GM12878 (cell line): ENCODE measurements at regions not wholly inside any gene's neighbourhood (a gene's known extent, or its start where the extent isn't known, plus 50 kb on each side); places are given as distances from the start of the nearest gene placed in this dataset.

ENCODE experiments used
- ATAC-seq: fragments of 200-7000 bp; cut with Tn5 transposase; 3 replicates; pipeline ENCODE4 v1.9.1; 2020; ENCODE audit warnings: mild to moderate bottlenecking, moderate library complexity
- BruUV-seq: library from RNA; stranded (reverse); fragments of 400-500 nt; replicated peaks from 2 replicates; lab custom pipeline; 2021; lab: Mats Ljungman, UMichigan
- CTCF ChIA-PET: fragments of 300-600 bp; sonication (Branson Sonifier 250); formaldehyde crosslinking; extraction: SDS; loops from one replicate; lab custom pipeline; 2021; ENCODE audit warnings: inconsistent platforms; lab: Yijun Ruan, JAX
- POLR2A ChIA-PET: fragments of 350-600 bp; formaldehyde crosslinking; extraction: SDS; loops from one replicate; lab custom pipeline; 2021; ENCODE audit warnings: inconsistent platforms; lab: Charles Lee
- RAD21 ChIA-PET: fragments of 300-600 bp; sonication (Branson Sonifier 250); formaldehyde crosslinking; loops from one replicate; lab custom pipeline; 2023; ENCODE audit warnings: antibody characterized with exemption; ENCODE audit not compliant: unreplicated experiment; lab: Charles Lee
- SMC1A ChIA-PET: fragments of 300-600 bp; sonication (Branson Sonifier 250); formaldehyde crosslinking; loops from one replicate; lab custom pipeline; 2023; ENCODE audit not compliant: unreplicated experiment, uncharacterized antibody; lab: Charles Lee
- DNase-seq: peaks from one replicate; pipeline ENCODE4 v3.0.0-alpha.2; 2011; ENCODE audit warnings: low read depth, low spot score
- FAIRE-seq: peaks from 3 replicates; lab custom pipeline; 2011; peaks lifted over from hg19 to GRCh38; lab: Jason Lieb, UNC
- H2AFZ ChIP-seq: 2 replicates; pipeline ENCODE4 v1.6.0; 2011; ENCODE audit warnings: low read depth, low read length, control low read depth; ENCODE audit not compliant: control insufficient read depth
- H3K27ac ChIP-seq: 2 replicates; pipeline ENCODE4 v1.5.1; 2011; ENCODE audit warnings: control low read depth; ENCODE audit not compliant: control insufficient read depth, insufficient read depth
- H3K27me3 ChIP-seq, 2 experiments: replicated peaks in 1 of 2; 2 replicates each; pipeline versions ENCODE4 v1.6.0 to v1.6.1; 2011; ENCODE audit warnings: low read length in 1 of 2; ENCODE audit not compliant: control insufficient read depth in 2 of 2, insufficient read depth in 2 of 2
- H3K36me3 ChIP-seq, 2 experiments: 2 replicates each; pipeline ENCODE4 v1.5.1; 2011; ENCODE audit warnings: low read length in 1 of 2; ENCODE audit not compliant: control insufficient read depth in 2 of 2, insufficient read depth in 2 of 2
- H3K4me1 ChIP-seq: 2 replicates; pipeline ENCODE4 v1.6.1; 2011; ENCODE audit warnings: mild to moderate bottlenecking, low read length, moderate library complexity, mixed read lengths; ENCODE audit not compliant: control insufficient read depth, insufficient read depth
- H3K4me2 ChIP-seq: 2 replicates; pipeline ENCODE4 v1.6.0; 2011; ENCODE audit warnings: control low read depth; ENCODE audit not compliant: control insufficient read depth, insufficient read depth
- H3K4me3 ChIP-seq: fragments of 200-600 bp; sonication (generic); 2 replicates; pipeline ENCODE4 v1.5.1; 2016
- H3K79me2 ChIP-seq: 2 replicates; pipeline ENCODE4 v1.6.0; 2011; ENCODE audit warnings: low read length; ENCODE audit not compliant: control insufficient read depth, insufficient read depth
- H3K9ac ChIP-seq: 2 replicates; pipeline ENCODE4 v1.8.0; 2011; ENCODE audit warnings: low read length, control low read depth, mixed read lengths; ENCODE audit not compliant: control insufficient read depth, insufficient read depth
- H3K9me3 ChIP-seq: replicated peaks from 3 replicates; pipeline ENCODE4 v1.5.1; 2011; ENCODE audit warnings: mild to moderate bottlenecking, low read length; ENCODE audit not compliant: control insufficient read depth, insufficient read depth
- H4K20me1 ChIP-seq: 2 replicates; pipeline ENCODE4 v1.6.0; 2011; ENCODE audit not compliant: control insufficient read depth, insufficient read depth
- ATF2 ChIP-seq: IDR thresholded peaks from 2 replicates; pipeline ENCODE4 v1.6.1; 2012; ENCODE audit warnings: low read length, inconsistent platforms
- ATF3 ChIP-seq: IDR thresholded peaks from 2 replicates; pipeline ENCODE4 v1.6.1; 2011; ENCODE audit warnings: low read depth, mild to moderate bottlenecking, low read length, moderate library complexity, borderline replicate concordance; ENCODE audit errors: extremely low read depth
- ATF7 ChIP-seq: fragments of 450-650 bp; IDR thresholded peaks from 2 replicates; pipeline ENCODE4 v1.6.1; 2016; ENCODE audit warnings: low read depth, mild to moderate bottlenecking
- BHLHE40 ChIP-seq, 2 experiments: fragments of 450-650 bp in 1 of 2; IDR thresholded peaks; 2 replicates each; pipeline ENCODE4 v1.6.1; 2011 to 2017; ENCODE audit warnings: low read depth in 2 of 2, borderline replicate concordance in 1 of 2, improper control_type of control experiment in 1 of 2, low read length in 1 of 2, mild to moderate bottlenecking in 1 of 2
- BMI1 ChIP-seq: fragments of 450-650 bp; IDR thresholded peaks from 2 replicates; pipeline ENCODE4 v1.6.1; 2016; ENCODE audit warnings: mild to moderate bottlenecking, moderate library complexity, borderline replicate concordance
- CBFB ChIP-seq: IDR thresholded peaks from 2 replicates; pipeline ENCODE4 v1.6.1; 2016; ENCODE audit warnings: antibody characterized with exemption, low read depth
- CEBPB ChIP-seq, 2 experiments: fragments of 150-350 bp in 1 of 2; IDR thresholded peaks; 2 replicates each; pipeline ENCODE4 v1.6.1; 2012 to 2014; ENCODE audit warnings: low read depth in 2 of 2, low read length in 2 of 2, borderline replicate concordance in 1 of 2, inconsistent platforms in 1 of 2
- IKZF2 ChIP-seq, 2 experiments: fragments of 450-650 bp; IDR thresholded peaks; 2 replicates each; pipeline ENCODE4 v1.6.1; 2017; ENCODE audit warnings: mild to moderate bottlenecking in 2 of 2, moderate library complexity in 2 of 2
- KAT2A ChIP-seq: conservative IDR thresholded peaks from 2 replicates; pipeline ENCODE4 v1.6.1; 2011; ENCODE audit warnings: low read depth, low read length; ENCODE audit not compliant: control insufficient read depth
- MYB ChIP-seq: fragments of 150-350 bp; IDR thresholded peaks from 2 replicates; pipeline ENCODE4 v1.6.1; 2014; ENCODE audit warnings: mild to moderate bottlenecking, low read depth, low read length, borderline replicate concordance
- NFIC ChIP-seq: IDR thresholded peaks from 2 replicates; pipeline ENCODE4 v1.6.1; 2012; ENCODE audit warnings: low read depth, mild to moderate bottlenecking, inconsistent platforms, low read length, moderate library complexity
- NFXL1 ChIP-seq: fragments of 450-650 bp; IDR thresholded peaks from 2 replicates; pipeline ENCODE4 v1.6.1; 2017; ENCODE audit warnings: antibody characterized with exemption, mild to moderate bottlenecking, borderline replicate concordance
- PAX5 ChIP-seq: IDR thresholded peaks from 2 replicates; pipeline ENCODE4 v1.6.1; 2011; ENCODE audit warnings: low read depth, low read length, borderline replicate concordance
- PKNOX1 ChIP-seq: fragments of 450-650 bp; IDR thresholded peaks from 2 replicates; pipeline ENCODE4 v1.6.1; 2016; ENCODE audit warnings: mild to moderate bottlenecking
- SIN3A ChIP-seq: IDR thresholded peaks from 2 replicates; pipeline ENCODE4 v1.6.1; 2012; ENCODE audit warnings: low read depth, low read length, improper control_type of control experiment
- TBL1XR1 ChIP-seq: IDR thresholded peaks from 2 replicates; pipeline ENCODE4 v1.6.1; 2012; ENCODE audit warnings: low read depth, low read length, improper control_type of control experiment
- TCF3 ChIP-seq: IDR thresholded peaks from 2 replicates; pipeline ENCODE4 v1.6.1; 2012; ENCODE audit warnings: low read depth, mild to moderate bottlenecking, low read length, borderline replicate concordance; ENCODE audit not compliant: insufficient read depth
- ZSCAN29 ChIP-seq: fragments of 450-650 bp; IDR thresholded peaks from 2 replicates; pipeline ENCODE4 v1.6.1; 2017; ENCODE audit warnings: mild to moderate bottlenecking, moderate library complexity
- WGBS: methylation state at CpG from one replicate; pipeline ENCODE4 v1.1.6; 2016; ENCODE audit warnings: low lambda C conversion rate; ENCODE audit not compliant: insufficient replicate concordance, insufficient coverage; ENCODE audit errors: missing lambda C conversion rate; 5-methylcytosine and 5-hydroxymethylcytosine counted together
- in situ Hi-C: fragments of 300-500 bp; cut with MboI; formaldehyde crosslinking; loops from 9 replicates; pipeline ENCODE4 v1.14.3; 2018; ENCODE audit warnings: mixed read lengths
- intact Hi-C: fragments of 100-400 bp; cut with micrococcal nuclease; formaldehyde crosslinking; loops from one replicate; pipeline ENCODE4 v1.14.2; 2022; ENCODE audit not compliant: unreplicated experiment

GRCh38 chr3:78176869-78177268, 1137.0 kb downstream of the ROBO2 start:
- Histone ChIP-seq H2AFZ (no peak overlapping the region), H4K20me1 (no peaks in the 10 kb centered on the region), H3K27ac (no peak overlapping the region), H3K4me2 (no peak overlapping the region), H3K36me3 (no peaks in the 10 kb centered on the region), H3K4me3 (no peak overlapping the region), H3K9me3 (no peaks in the 10 kb centered on the region), H3K79me2 (no peaks in the 10 kb centered on the region), H3K4me1 (no peaks in the 10 kb centered on the region), H3K9ac (no peak overlapping the region), H3K27me3 (no peaks in the 10 kb centered on the region)
- ChIA-PET POLR2A (no interaction called here), CTCF (no interaction called here), RAD21 (no interaction called here), SMC1A (no interaction called here)
- FAIRE-seq = no peak
- no TSS peak for BruUV-seq
- DNase-seq = no peak
- TF ChIP-seq CEBPB (IDR thresholded peaks at IDR 0.05; ENCODE audit: borderline replicate concordance in 1 of 2, low read depth in 2 of 2, low read length in 2 of 2) (no peak), TBL1XR1 (no peak), BMI1 (no peak), PAX5 (no peak), SIN3A (no peak), NFIC (no peak), TCF3 (no peak), ATF7 (no peak), ZSCAN29 (no peak)
- intact Hi-C loops = loop anchor here (10.0 kb wide), 1 partner anchor 468 kb away; no protein-coding TSS in a partner anchor
- ATAC-seq = no peak
- WGBS = 25% methylated on average over 4 of the region's 4 CpGs
- in situ Hi-C loops = no loop called here

GRCh38 chr3:78177780-78178179, 1137.9 kb downstream of the ROBO2 start:
- SMC1A ChIA-PET = no interaction called here
- intact Hi-C loops = loop anchor here (10.0 kb wide), 1 partner anchor 467 kb away; no protein-coding TSS in a partner anchor
- no peak for DNase-seq
- Histone ChIP-seq H3K4me3 (no peak overlapping the region), H3K27me3 (no peaks in the 10 kb centered on the region), H3K4me2 (no peak overlapping the region), H3K9me3 (no peaks in the 10 kb centered on the region), H4K20me1 (no peaks in the 10 kb centered on the region), H3K79me2 (no peaks in the 10 kb centered on the region), H3K9ac (no peak overlapping the region), H3K36me3 (no peaks in the 10 kb centered on the region), H2AFZ (no peak overlapping the region), H3K27ac (no peak overlapping the region), H3K4me1 (no peaks in the 10 kb centered on the region)
- no peak for ATAC-seq
- no TSS peak for BruUV-seq
- RAD21 ChIA-PET = no interaction called here
- FAIRE-seq = no peak
- CTCF ChIA-PET = no interaction called here
- POLR2A ChIA-PET = no interaction called here
- in situ Hi-C loops = no loop called here
- 22% methylated on average over 2 of the region's 2 CpGs for WGBS
- TF ChIP-seq MYB = no peak
- TF ChIP-seq NFXL1 = no peak
- TF ChIP-seq TBL1XR1 = no peak
- TF ChIP-seq KAT2A = no peak
- no peak for TF ChIP-seq ATF3
- no peak for TF ChIP-seq BHLHE40 (IDR thresholded peaks at IDR 0.05; ENCODE audit: borderline replicate concordance in 1 of 2, low read depth in 2 of 2, low read length in 1 of 2)
- no peak for TF ChIP-seq PKNOX1
- TF ChIP-seq CBFB = no peak
- no peak for TF ChIP-seq IKZF2 (IDR thresholded peaks at IDR 0.05)
- TF ChIP-seq ATF2 = no peak
